ENCODE measurements at regions not wholly inside any gene's neighbourhood (a gene's known extent, or its start where the extent isn't known, plus 50 kb on each side); places are given as distances from the start of the nearest gene placed in this dataset.

DNA sequence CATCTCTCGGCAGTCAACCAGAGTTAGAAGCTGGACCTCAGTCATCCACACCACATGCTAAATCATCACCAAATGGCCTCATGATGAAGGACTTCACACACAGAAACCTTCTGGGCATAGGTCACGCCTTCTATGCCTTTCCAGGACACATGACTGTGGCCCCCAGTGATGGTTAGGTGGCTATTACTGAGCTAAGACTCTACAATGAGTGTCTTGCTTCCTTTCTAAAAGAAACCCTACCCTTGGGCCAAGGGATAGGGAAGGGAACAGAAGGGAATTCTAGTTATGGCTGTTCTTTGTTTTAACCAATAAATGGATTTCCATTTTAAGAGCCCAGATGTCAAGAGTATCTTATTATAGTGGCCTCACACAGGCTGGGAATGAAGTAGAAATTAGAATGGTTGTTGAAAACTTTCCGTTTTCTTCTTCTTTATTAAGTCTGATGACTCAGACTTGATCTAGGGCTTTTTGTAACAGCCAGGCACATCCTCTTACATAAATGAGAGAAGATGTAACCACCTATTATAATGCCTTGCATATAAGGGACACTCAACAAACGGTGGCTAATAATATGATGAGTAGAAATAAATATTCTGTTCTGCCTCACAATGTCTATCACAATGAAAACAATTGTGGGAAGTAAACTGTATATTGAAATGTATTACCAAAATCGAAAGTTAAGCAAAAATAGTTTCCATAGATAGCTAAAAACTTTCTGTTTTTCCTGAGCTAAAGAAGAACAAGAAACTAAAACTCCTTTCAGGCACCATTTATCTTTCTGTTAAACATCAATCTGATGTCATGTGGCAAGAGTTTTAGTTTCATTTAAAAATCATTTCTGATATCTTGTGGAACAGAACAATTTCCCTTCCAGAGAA is 62.5 kb upstream of the TOMM7 start:
- Histone ChIP-seq H3K27me3 (replicated peaks; ENCODE audit: control insufficient read depth, insufficient read depth, low read length) (no peaks in the 10 kb centered on the region), H3K4me3 (replicated peaks; ENCODE audit: low read depth, low read length) (peak overlapping the region; percentile 44)
- peak; percentile 69 for DNase-seq (ENCODE audit: extremely low read depth, insufficient read length)

DNA sequence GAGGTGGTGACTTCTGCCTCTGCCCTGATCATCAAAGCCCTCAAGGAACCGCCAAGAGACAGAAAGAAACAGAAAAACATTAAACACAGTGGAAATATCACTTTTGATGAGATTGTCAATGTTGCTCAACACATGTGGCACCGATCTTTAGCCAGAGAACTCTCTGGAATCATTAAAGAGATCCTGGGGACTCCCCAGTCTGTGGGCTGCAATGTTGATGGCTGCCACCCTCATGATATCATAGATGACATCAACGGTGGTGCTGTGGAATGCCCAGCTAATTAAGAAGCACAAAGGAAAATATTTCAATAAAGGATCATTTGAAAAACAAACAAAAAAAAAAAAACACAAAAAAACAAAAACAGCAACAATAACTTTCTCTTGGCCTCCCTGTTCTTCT is 59.5 kb upstream of the TOMM7 start:
- no peak for DNase-seq (ENCODE audit: extremely low read depth, insufficient read length)
- no peaks in the 10 kb centered on the region for H3K36me3 ChIP-seq (ENCODE audit: control insufficient read depth, insufficient read depth, low read length)
- H3K27me3 ChIP-seq (replicated peaks; ENCODE audit: control insufficient read depth, insufficient read depth, low read length) = no peaks in the 10 kb centered on the region
- TF ChIP-seq, protein P1, sequence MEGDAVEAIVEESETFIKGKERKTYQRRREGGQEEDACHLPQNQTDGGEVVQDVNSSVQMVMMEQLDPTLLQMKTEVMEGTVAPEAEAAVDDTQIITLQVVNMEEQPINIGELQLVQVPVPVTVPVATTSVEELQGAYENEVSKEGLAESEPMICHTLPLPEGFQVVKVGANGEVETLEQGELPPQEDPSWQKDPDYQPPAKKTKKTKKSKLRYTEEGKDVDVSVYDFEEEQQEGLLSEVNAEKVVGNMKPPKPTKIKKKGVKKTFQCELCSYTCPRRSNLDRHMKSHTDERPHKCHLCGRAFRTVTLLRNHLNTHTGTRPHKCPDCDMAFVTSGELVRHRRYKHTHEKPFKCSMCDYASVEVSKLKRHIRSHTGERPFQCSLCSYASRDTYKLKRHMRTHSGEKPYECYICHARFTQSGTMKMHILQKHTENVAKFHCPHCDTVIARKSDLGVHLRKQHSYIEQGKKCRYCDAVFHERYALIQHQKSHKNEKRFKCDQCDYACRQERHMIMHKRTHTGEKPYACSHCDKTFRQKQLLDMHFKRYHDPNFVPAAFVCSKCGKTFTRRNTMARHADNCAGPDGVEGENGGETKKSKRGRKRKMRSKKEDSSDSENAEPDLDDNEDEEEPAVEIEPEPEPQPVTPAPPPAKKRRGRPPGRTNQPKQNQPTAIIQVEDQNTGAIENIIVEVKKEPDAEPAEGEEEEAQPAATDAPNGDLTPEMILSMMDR (IDR thresholded peaks at IDR 0.05; ENCODE audit: insufficient read depth, low read length, poor library complexity, severe bottlenecking) = no peak
- H3K4me3 ChIP-seq (replicated peaks; ENCODE audit: low read depth, low read length) = no peak overlapping the region

More for the DNA sequence above, 62.5 kb upstream of the TOMM7 start:
- TF ChIP-seq, protein P1 (IDR thresholded peaks at IDR 0.05; ENCODE audit: insufficient read depth, low read length, poor library complexity, severe bottlenecking) = no peak
- H3K36me3 ChIP-seq (ENCODE audit: control insufficient read depth, insufficient read depth, low read length) = no peaks in the 10 kb centered on the region

DNA sequence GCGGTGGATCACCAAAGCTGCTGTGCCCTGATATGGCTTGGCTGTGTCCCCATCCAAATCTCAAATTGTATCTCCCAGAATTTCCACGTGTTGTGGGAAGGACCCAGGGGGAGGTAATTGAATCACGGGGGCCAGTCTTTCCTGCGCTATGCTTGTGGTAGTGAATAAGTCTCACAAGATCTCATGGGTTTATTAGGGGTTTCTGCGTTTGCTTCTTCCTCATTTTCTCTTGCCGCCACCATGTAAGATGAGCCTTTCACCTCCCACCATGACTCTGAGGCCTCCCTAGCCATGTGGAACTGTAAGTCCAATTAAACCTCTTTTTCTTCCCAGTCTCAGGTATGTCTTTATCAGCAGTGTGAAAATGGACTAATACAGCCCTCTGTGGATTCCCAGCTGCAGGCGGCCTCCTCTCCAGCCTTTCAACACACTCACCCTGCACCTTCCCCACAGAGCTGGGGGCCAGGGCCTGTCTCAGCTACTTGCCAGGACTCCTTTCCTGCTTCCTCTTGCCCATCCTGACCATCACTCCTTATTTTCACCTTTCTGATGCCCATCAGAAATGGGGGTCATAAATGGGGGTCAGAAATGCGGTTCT is 57.2 kb upstream of the TOMM7 start:
- Histone ChIP-seq H3K4me3 (replicated peaks; ENCODE audit: low read depth, low read length) (no peak overlapping the region), H3K27me3 (replicated peaks; ENCODE audit: control insufficient read depth, insufficient read depth, low read length) (no peaks in the 10 kb centered on the region), H3K36me3 (ENCODE audit: control insufficient read depth, insufficient read depth, low read length) (no peaks in the 10 kb centered on the region)
- no peak for DNase-seq (ENCODE audit: extremely low read depth, insufficient read length)
- TF ChIP-seq, protein P1 (IDR thresholded peaks at IDR 0.05; ENCODE audit: insufficient read depth, low read length, poor library complexity, severe bottlenecking) = no peak

DNA sequence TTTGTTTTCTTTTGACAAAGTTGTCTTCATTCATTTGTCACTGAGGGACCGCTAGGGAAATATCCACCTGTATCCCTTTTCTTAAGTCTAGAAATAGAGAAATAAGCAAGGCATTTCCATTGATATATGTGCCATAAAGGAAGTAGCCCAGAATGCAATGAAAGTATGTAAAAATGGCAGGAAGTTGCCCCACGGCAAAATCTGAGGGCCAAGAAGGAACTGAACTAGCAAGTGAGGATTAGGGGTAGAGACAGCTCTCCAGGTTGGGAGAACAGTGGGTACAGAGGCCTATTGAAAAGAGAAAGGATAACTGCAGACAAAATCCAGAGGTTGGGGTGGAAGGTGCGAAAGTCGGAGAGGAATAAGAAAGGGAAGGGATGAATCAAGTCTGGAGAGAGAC is 56.6 kb upstream of the TOMM7 start:
- DNase-seq (ENCODE audit: extremely low read depth, insufficient read length) = no peak
- no peak overlapping the region for H3K4me3 ChIP-seq (replicated peaks; ENCODE audit: low read depth, low read length)
- no peaks in the 10 kb centered on the region for H3K27me3 ChIP-seq (replicated peaks; ENCODE audit: control insufficient read depth, insufficient read depth, low read length)
- TF ChIP-seq, protein P1 (IDR thresholded peaks at IDR 0.05; ENCODE audit: insufficient read depth, low read length, poor library complexity, severe bottlenecking) = no peak
- no peaks in the 10 kb centered on the region for H3K36me3 ChIP-seq (ENCODE audit: control insufficient read depth, insufficient read depth, low read length)

DNA sequence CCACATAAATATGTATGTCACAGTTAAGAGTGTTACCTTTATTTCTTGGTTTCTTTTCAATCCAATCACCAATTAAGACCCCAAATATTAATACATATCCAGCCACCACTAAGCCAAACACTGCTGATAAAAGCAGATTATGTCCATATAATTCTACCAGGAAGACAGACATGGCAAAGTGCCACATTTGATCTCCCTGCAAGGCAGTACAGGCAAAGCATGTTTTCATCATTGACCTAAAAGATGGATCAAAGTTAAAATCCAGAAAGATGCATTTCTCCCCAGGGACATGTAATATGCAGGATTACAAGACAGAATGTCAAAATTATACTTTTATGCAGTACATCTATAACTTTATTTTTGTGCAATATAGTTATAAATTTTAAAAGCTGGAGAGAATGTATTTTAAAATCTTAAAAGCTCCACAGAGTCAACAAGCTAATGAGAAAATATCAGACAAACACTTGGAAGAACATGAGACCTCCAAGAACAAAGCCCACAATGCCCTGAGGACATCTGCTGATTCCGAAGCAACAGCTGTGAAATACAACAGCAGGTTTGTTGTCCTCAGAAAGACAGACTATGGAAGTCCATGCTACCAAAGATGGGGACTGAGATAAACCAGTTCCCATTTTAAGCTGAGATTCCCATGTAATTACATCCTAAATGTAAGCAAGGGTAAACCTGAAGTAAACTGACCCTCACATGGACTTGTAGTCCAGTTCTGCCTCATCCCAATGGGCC is 54.5 kb upstream of the TOMM7 start:
- TF ChIP-seq, protein P1 (IDR thresholded peaks at IDR 0.05; ENCODE audit: insufficient read depth, low read length, poor library complexity, severe bottlenecking) = no peak
- Histone ChIP-seq H3K27me3 (replicated peaks; ENCODE audit: control insufficient read depth, insufficient read depth, low read length) (no peaks in the 10 kb centered on the region), H3K4me3 (replicated peaks; ENCODE audit: low read depth, low read length) (no peak overlapping the region), H3K36me3 (ENCODE audit: control insufficient read depth, insufficient read depth, low read length) (no peaks in the 10 kb centered on the region)
- DNase-seq (ENCODE audit: extremely low read depth, insufficient read length) = no peak

All from GM06990 (cell line).